ENCODE measurements at regions not wholly inside any gene's neighbourhood (a gene's known extent, or its start where the extent isn't known, plus 50 kb on each side); places are given as distances from the start of the nearest gene placed in this dataset.
"Not testable (repeated sequence)": the region's sequence is repeated elsewhere in the genome, so short reads cannot be mapped to it uniquely, and the experiment has no call there.

DNA sequence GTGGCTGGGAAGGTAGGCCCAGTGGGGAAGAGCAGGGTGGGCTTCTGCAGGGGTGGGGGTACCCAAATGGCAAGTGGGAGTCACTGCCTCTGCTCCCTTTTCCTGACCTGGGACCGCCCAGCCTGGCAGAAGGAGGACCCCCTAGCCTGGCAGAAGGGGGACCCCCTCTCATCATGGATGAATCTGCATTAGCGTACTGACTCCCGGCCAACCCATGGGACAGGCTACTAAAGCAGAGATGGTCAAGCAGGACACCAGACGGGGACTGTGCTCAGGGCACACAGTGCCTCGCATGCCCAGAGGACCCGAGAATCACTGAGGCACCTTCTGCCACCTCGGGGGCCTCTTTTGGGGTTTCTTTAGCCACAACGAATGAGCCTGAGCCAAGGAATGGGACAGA is 577.5 kb downstream of the GLRX3 start:
- TF ChIP-seq, protein P1, sequence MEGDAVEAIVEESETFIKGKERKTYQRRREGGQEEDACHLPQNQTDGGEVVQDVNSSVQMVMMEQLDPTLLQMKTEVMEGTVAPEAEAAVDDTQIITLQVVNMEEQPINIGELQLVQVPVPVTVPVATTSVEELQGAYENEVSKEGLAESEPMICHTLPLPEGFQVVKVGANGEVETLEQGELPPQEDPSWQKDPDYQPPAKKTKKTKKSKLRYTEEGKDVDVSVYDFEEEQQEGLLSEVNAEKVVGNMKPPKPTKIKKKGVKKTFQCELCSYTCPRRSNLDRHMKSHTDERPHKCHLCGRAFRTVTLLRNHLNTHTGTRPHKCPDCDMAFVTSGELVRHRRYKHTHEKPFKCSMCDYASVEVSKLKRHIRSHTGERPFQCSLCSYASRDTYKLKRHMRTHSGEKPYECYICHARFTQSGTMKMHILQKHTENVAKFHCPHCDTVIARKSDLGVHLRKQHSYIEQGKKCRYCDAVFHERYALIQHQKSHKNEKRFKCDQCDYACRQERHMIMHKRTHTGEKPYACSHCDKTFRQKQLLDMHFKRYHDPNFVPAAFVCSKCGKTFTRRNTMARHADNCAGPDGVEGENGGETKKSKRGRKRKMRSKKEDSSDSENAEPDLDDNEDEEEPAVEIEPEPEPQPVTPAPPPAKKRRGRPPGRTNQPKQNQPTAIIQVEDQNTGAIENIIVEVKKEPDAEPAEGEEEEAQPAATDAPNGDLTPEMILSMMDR (conservative IDR thresholded peaks at IDR 0.05; ENCODE audit: low read length), result no peak
- DNase-seq (ENCODE audit: low read depth), result no peak
- H3K4me3 ChIP-seq (ENCODE audit: low read length), result no peak overlapping the region

DNA sequence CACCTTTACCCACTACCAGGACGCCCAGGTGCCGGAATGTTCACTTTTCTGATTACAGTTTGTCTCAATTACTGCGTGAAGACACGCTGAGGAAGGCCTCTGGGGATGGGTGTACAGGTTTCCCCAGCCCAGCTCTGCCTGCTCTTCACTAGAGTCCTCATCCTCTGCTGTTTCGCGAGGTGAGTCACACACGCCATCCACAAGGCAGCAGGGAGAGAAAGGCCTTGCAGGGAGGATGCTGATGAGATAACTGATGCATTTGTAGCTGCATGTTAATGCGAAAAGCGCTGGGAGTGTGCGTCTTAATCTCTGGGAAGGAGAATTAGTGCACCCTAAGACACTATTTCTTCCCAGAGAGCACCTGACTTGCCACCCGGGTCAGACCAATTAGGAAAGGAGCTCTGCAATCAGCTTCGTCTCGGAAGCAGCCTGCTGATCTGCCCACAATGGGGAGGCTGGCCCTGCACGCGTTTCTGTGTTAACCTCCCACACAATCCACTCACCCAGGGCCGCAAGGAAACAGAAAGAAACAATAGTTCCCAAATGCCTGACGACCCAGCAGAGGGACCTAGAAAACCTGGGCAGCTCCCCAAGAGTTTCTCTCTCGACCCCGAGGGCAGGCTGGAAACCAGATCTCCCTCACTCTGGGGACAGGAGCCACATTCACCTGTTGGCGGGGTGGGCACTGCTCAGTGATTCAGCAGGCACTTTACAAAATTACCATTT is 578.7 kb downstream of the GLRX3 start:
- DNase-seq (ENCODE audit: low read depth), result no peak
- H3K4me3 ChIP-seq (ENCODE audit: low read length), result no peak overlapping the region
- TF ChIP-seq, protein P1 (conservative IDR thresholded peaks at IDR 0.05; ENCODE audit: low read length), result no peak

DNA sequence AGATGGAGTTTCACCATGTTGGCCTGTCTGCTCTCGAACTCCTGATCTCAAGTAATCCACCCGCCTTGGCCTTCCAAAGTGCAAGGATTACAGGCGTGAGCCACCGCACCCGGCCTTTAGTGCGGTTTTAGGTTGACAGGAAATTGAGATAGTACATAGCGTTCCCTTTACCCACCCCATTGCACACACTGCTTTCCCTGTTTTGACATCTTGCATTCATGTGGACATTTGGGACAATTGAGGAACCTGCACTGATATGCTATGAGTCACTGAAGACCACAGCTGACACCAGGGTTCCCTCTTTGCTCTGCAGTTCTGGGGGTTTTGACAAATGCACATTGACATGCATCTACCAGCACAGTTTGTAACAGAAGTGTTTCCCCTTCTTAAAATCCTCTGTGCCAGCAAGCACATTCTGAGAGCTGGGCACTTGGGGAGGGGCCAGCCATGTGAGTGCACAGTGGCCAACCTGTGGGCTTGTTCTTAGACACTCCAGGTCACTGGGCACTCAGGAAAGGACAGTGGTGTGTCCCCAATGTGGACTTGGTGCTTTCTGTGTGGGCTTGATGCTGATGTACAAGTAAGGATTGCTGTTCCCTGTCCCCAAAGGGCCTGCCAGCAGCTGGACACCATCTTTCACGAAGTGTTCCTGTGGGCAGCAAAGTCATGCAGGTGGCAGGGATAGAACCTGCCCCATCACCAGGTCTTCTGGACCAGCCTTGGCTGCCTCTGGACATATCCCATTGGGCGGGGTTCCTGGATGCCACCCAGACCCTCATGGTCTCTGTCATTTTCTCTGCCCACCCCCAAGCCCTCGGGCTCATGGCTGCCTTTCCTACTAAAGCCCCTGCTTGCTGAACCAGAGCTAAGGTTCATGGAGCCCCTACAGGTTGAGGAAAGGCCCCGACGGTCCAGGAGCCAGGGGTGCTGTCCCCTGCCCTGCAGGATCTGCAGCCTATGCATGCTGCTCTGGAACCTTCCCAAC is 579.8 kb downstream of the GLRX3 start:
- DNase-seq (ENCODE audit: low read depth), result no peak
- no peak overlapping the region for H3K4me3 ChIP-seq (ENCODE audit: low read length)
- TF ChIP-seq, protein P1 (conservative IDR thresholded peaks at IDR 0.05; ENCODE audit: low read length), result no peak

DNA sequence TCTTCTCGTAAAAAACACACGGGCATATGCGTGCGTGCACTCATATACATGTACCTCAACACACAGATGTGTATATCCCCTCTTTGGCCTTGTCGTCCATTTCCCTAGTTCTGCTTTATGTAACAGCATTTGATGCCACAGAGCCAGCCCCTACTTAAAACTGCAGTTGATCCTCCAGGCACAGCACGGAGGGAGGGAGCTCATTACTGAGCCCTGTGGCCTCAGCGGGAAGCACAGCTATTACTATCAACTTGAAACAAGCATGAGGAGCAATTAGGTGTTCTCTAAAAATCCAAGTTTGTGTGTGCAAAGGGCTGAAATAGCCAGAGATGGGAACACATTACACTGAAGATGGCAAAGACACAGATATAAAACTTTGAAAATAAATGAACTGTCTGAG is 580.9 kb downstream of the GLRX3 start:
- TF ChIP-seq, protein P1 (conservative IDR thresholded peaks at IDR 0.05; ENCODE audit: low read length), result no peak
- no peak overlapping the region for H3K4me3 ChIP-seq (ENCODE audit: low read length)
- DNase-seq (ENCODE audit: low read depth), result no peak

DNA sequence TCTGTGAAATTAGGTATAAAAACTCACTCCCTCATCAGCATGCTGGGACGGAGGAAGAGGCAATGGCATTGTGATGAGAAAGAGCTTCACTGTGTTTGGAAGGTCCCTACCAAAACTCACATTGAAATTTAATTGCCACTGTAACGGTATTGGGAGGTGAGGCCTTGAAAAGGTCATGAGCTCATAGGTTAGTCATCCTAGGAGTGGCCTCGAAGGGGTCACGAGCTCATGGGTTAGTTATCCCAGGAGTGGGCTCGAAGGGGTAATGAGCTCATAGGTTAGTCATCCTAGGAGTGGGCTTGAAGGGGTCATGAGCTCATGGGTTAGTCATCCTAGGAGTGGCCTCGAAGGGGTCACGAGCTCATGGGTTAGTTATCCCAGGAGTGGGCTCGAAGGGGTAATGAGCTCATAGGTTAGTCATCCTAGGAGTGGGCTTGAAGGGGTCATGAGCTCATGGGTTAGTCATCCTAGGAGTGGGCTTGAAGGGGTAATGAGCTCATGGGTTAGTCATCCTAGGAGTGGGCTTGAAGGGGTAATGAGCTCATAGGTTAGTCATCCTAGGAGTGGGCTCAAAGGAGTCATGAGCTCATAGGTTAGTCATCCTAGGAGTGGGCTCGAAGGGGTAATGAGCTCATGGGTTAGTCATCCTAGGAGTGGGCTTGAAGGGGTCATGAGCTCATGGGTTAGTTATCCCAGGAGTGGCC is 582.7 kb downstream of the GLRX3 start:
- H3K4me3 ChIP-seq (ENCODE audit: low read length); DNase-seq (ENCODE audit: low read depth): not testable (repeated sequence)

DNA sequence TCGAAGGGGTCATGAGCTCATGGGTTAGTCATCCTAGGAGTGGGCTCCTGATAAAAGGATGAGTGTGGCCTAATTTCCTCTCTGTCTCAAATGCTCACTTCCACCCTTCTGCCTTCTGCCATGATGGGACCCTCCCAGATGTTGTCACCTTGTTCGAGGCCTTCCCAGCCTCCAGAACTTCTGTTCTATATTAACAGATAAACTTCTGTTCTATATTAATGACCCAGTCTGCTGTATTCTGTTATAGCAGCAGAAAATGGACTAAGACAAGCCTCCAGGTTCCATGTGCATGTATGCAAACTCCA is 583.2 kb downstream of the GLRX3 start:
- TF ChIP-seq, protein P1 (conservative IDR thresholded peaks at IDR 0.05; ENCODE audit: low read length), result no peak
- no peak overlapping the region for H3K4me3 ChIP-seq (ENCODE audit: low read length)
- no peak for DNase-seq (ENCODE audit: low read depth)

DNA sequence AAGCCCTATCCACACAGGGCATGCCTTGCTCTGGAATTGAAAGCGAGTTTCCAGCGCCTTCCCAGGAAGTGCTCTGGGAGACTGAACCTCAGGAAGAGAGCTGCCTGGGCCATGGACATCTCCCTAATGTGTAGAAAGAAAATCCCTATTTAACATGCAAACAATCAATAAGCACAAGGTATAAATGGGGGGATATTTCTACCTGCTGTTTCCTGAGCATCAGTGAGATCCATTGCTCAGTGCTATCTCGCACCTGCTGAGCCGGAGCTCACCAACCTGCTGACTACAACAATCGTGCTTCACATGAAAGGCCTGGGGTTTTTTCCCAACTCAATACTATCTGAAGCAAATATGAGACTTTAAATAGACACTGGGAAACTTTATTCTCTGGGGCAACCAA is 584.0 kb downstream of the GLRX3 start:
- H3K4me3 ChIP-seq (ENCODE audit: low read length), result no peak overlapping the region
- DNase-seq (ENCODE audit: low read depth), result no peak
- TF ChIP-seq, protein P1 (conservative IDR thresholded peaks at IDR 0.05; ENCODE audit: low read length), result no peak

Data from AG10803 (cell line).